ENCODE measurements at regions not wholly inside any gene's neighbourhood (a gene's known extent, or its start where the extent isn't known, plus 50 kb on each side); places are given as distances from the start of the nearest gene placed in this dataset.
"Not testable (repeated sequence)": the region's sequence is repeated elsewhere in the genome, so short reads cannot be mapped to it uniquely, and the experiment has no call there.

- no peak overlapping the region for H3K27ac Mint-ChIP-seq
- no peak for ATAC-seq
- no peak for DNase-seq (ENCODE audit: low spot score in 2 of 2)
Observed at GRCh38 chr11:10990637-10991193, 132.9 kb upstream of the ZBED5 start.

GRCh38 chr11:10990160-10990559, 132.3 kb upstream of the ZBED5 start:
- Mint-ChIP-seq H3K9me3 (peaks cover 0 to 5% of the 10 kb centered on the region in 2 donors), H3K36me3 (no peaks in the 10 kb centered on the region), H3K27ac (no peak overlapping the region)
- DNase-seq (ENCODE audit: low spot score in 2 of 2) (no peak), ATAC-seq (no peak)

More at GRCh38 chr11:10990637-10991193, 132.9 kb upstream of the ZBED5 start:
- no peaks in the 10 kb centered on the region for H3K36me3 Mint-ChIP-seq
- peaks cover 0 to 5% of the 10 kb centered on the region in 2 donors for H3K9me3 Mint-ChIP-seq

- H3K36me3 Mint-ChIP-seq: no peaks in the 10 kb centered on the region
- no peak overlapping the region for H3K27ac Mint-ChIP-seq
- ATAC-seq: no peak
- H3K9me3 Mint-ChIP-seq: peaks cover 0 to 4% of the 10 kb centered on the region in 2 donors
- no peak for DNase-seq (ENCODE audit: low spot score in 2 of 2)
Observed at GRCh38 chr11:10986006-10986405, 128.2 kb upstream of the ZBED5 start.

GRCh38 chr11:10984742-10985141, 126.9 kb upstream of the ZBED5 start:
- Mint-ChIP-seq H3K27ac (no peak overlapping the region), H3K36me3 (no peaks in the 10 kb centered on the region), H3K9me3 (peaks cover 0 to 4% of the 10 kb centered on the region in 2 donors)
- no peak for ATAC-seq
- no peak for DNase-seq (ENCODE audit: low spot score in 2 of 2)

GRCh38 chr11:10984250-10984649, 126.4 kb upstream of the ZBED5 start:
- peaks cover 0 to 4% of the 10 kb centered on the region in 2 donors for H3K9me3 Mint-ChIP-seq
- ATAC-seq (no peak), DNase-seq (ENCODE audit: low spot score in 2 of 2) (no peak)
- no peaks in the 10 kb centered on the region for H3K36me3 Mint-ChIP-seq
- H3K27ac Mint-ChIP-seq: peak overlapping the region in 1 of 2 donors; percentile 7

GRCh38 chr11:10982704-10983510, 125.1 kb upstream of the ZBED5 start:
- H3K27ac Mint-ChIP-seq: no peak overlapping the region
- no peak for DNase-seq (ENCODE audit: low spot score in 2 of 2)
- ATAC-seq: no peak
- H3K36me3 Mint-ChIP-seq: no peaks in the 10 kb centered on the region
- H3K9me3 Mint-ChIP-seq: peaks cover 0 to 4% of the 10 kb centered on the region in 2 donors

- H3K9me3 Mint-ChIP-seq: peaks cover 4 to 7% of the 10 kb centered on the region in 2 donors
- H3K36me3 Mint-ChIP-seq: no peaks in the 10 kb centered on the region
- ATAC-seq: no peak
- DNase-seq (ENCODE audit: low spot score in 2 of 2): no peak
- H3K27ac Mint-ChIP-seq: no peak overlapping the region
Observed at GRCh38 chr11:10979529-10979928, 121.7 kb upstream of the ZBED5 start.

GRCh38 chr11:10978198-10978597, 120.3 kb upstream of the ZBED5 start:
- peaks cover 4 to 7% of the 10 kb centered on the region in 2 donors for H3K9me3 Mint-ChIP-seq
- DNase-seq (ENCODE audit: low spot score in 2 of 2) (no peak), ATAC-seq (no peak)
- H3K36me3 Mint-ChIP-seq: no peaks in the 10 kb centered on the region
- no peak overlapping the region for H3K27ac Mint-ChIP-seq

GRCh38 chr11:10975287-10975721, 117.5 kb upstream of the ZBED5 start:
- ATAC-seq: no peak
- DNase-seq (ENCODE audit: low spot score in 2 of 2): no peak
- no peaks in the 10 kb centered on the region for H3K36me3 Mint-ChIP-seq
- peaks cover 3 to 4% of the 10 kb centered on the region in 2 donors for H3K9me3 Mint-ChIP-seq
- H3K27ac Mint-ChIP-seq: no peak overlapping the region

- DNase-seq (ENCODE audit: low spot score in 2 of 2) (no peak), ATAC-seq (no peak)
- Mint-ChIP-seq H3K9me3 (peaks cover 3 to 4% of the 10 kb centered on the region in 2 donors), H3K36me3 (no peaks in the 10 kb centered on the region), H3K27ac (no peak overlapping the region)
Observed at GRCh38 chr11:10973416-10973815, 115.6 kb upstream of the ZBED5 start.

GRCh38 chr11:10970926-10971325, 113.1 kb upstream of the ZBED5 start:
- ATAC-seq (no peak), DNase-seq (ENCODE audit: low spot score in 2 of 2) (no peak)
- no peak overlapping the region for H3K27ac Mint-ChIP-seq
- no peaks in the 10 kb centered on the region for H3K36me3 Mint-ChIP-seq
- peaks cover 3 to 4% of the 10 kb centered on the region in 2 donors for H3K9me3 Mint-ChIP-seq

GRCh38 chr11:10969387-10969786, 111.5 kb upstream of the ZBED5 start:
- no peak for ATAC-seq
- H3K27ac Mint-ChIP-seq: no peak overlapping the region
- H3K36me3 Mint-ChIP-seq: peaks cover 4% of the 10 kb centered on the region in 2 donors
- H3K9me3 Mint-ChIP-seq: peaks cover 0 to 6% of the 10 kb centered on the region in 2 donors
- DNase-seq (ENCODE audit: low spot score in 2 of 2): no peak

- not testable (repeated sequence) for ATAC-seq; H3K27ac Mint-ChIP-seq; DNase-seq (ENCODE audit: low spot score in 2 of 2)
- Mint-ChIP-seq H3K36me3 (peaks cover 0 to 22% of the 10 kb centered on the region in 2 donors), H3K9me3 (peaks cover 4 to 11% of the 10 kb centered on the region in 2 donors)
Observed at GRCh38 chr11:10956884-10957283, 99.0 kb upstream of the ZBED5 start.

- no peak overlapping the region for H3K27ac Mint-ChIP-seq
- ATAC-seq (no peak), DNase-seq (ENCODE audit: low spot score in 2 of 2) (no peak)
Observed at GRCh38 chr11:10955616-10956015, 97.8 kb upstream of the ZBED5 start.

GRCh38 chr11:10954184-10954583, 96.3 kb upstream of the ZBED5 start:
- Mint-ChIP-seq H3K36me3 (peaks cover 0 to 19% of the 10 kb centered on the region in 2 donors), H3K9me3 (peaks cover 4 to 9% of the 10 kb centered on the region in 2 donors), H3K27ac (no peak overlapping the region)
- no peak for ATAC-seq
- no peak for DNase-seq (ENCODE audit: low spot score in 2 of 2)

More at GRCh38 chr11:10955616-10956015, 97.8 kb upstream of the ZBED5 start:
- H3K9me3 Mint-ChIP-seq: peaks cover 4 to 11% of the 10 kb centered on the region in 2 donors
- H3K36me3 Mint-ChIP-seq: peaks cover 0 to 22% of the 10 kb centered on the region in 2 donors

- no peak overlapping the region for H3K27ac Mint-ChIP-seq
- DNase-seq (ENCODE audit: low spot score in 2 of 2) (no peak), ATAC-seq (no peak)
- H3K9me3 Mint-ChIP-seq: peaks cover 3 to 4% of the 10 kb centered on the region in 2 donors
- peaks cover 0 to 9% of the 10 kb centered on the region in 2 donors for H3K36me3 Mint-ChIP-seq
Observed at GRCh38 chr11:10952872-10953271, 95.0 kb upstream of the ZBED5 start.

- H3K9me3 Mint-ChIP-seq; DNase-seq (ENCODE audit: low spot score in 2 of 2); H3K36me3 Mint-ChIP-seq; ATAC-seq; H3K27ac Mint-ChIP-seq: not testable (repeated sequence)
Observed at GRCh38 chr11:10947935-10948334, 90.1 kb upstream of the ZBED5 start.

Measured in activated naive CD4-positive, alpha-beta T cell treated with anti-CD3 and anti-CD28 coated beads, Interleukin-2, amount 50 U/mL, for 72 hours (primary cell).